T47D (cell line): ENCODE measurements at regions not wholly inside any gene's neighbourhood (a gene's known extent, or its start where the extent isn't known, plus 50 kb on each side); places are given as distances from the start of the nearest gene placed in this dataset.
A peak's percentile ranks its signal among the peaks of the same experiment; 100 is the strongest.
"Not testable (repeated sequence)": the region's sequence is repeated elsewhere in the genome, so short reads cannot be mapped to it uniquely, and the experiment has no call there.

Source experiments
- DNase-seq, 2 experiments: peaks; one replicate each; pipeline versions ENCODE4 v3.0.0 to v3.0.0-alpha.2; 2011 to 2012; ENCODE audit warnings: low read depth in 1 of 2, low spot score in 1 of 2
- JUND ChIP-seq: IDR thresholded peaks from 2 replicates; pipeline ENCODE4 v1.6.1; 2012; ENCODE audit warnings: low read depth
- in situ Hi-C: cut with HindIII; loops from 2 replicates; pipeline ENCODE4 v1.10.0; 2016; ENCODE audit warnings: low sequenced_read_pairs, low pct_unique_long_range_greater_than_20kb

GRCh38 chr1:14160781-14161180 lies 437.7 kb upstream of the KAZN start:
- DNase-seq = no peak
- no peak for TF ChIP-seq JUND
- in situ Hi-C loops = no loop called here

GRCh38 chr1:14163246-14163645 lies 435.2 kb upstream of the KAZN start:
- in situ Hi-C loops = no loop called here
- TF ChIP-seq JUND = no peak
- no peak for DNase-seq

DNA sequence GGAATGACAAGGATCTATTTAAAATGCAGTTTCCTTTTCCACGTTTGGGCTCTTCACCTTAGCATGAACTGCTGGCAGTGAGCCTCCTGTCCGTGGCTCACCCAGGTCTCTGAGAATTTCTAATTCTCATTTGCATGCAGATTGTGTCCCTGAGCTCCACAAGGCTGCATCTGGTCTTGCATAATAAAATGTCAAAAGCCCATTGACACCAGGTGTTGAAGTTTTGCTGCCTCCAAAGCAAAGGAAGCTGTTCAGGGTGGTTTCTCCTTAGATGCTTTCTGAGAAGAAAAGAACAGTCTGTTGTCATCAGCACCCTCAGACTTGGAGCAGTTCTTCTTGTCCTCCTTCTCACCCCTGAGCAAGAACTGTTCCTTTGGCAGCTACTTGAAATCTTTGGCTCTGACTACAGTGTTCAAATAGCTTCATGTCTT lies 433.1 kb upstream of the KAZN start:
- in situ Hi-C loops = no loop called here
- peak in 1 of 2 experiments; percentile 31 for DNase-seq
- TF ChIP-seq JUND = no peak

- no peak for TF ChIP-seq JUND
- peak in 1 of 2 experiments; percentile 42 for DNase-seq
- in situ Hi-C loops = no loop called here
These were observed 430.6 kb upstream of the KAZN start for GRCh38 chr1:14167884-14168283.

DNA sequence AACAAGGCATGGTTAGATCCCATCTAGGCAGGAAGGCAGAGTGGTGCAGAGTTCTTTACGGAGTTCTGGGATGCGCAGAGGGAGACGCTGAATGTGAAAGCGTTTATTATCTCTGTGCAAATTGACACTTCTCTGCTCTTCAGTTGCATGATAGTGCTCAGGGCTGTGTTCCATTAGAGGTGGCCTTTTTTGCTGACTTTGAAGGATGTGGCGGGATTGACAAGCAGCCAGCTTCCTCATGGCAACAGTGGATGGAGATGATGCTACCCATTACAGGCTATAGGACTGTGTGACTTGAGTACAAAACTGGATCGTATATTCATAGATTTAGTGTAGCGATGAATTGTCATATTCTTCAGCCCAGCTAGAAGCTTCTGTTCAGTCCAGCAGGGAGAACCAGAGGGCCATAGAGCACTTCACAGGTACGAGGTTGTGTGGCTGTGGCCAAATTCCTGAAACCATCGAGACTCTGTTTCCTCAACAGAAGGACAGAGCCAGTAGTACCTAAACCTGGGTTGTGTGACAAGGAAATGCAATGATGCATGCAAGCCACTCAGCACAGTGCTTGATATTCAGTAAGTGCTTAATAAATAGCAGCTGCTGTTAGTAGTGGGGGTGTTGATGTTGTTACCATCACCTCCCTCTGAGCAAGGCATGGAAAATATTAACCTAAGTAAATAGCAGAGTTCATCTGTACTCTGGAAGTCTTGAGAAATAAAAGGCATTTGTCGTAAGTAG lies 430.0 kb upstream of the KAZN start:
- no peak for TF ChIP-seq JUND
- in situ Hi-C loops = no loop called here
- DNase-seq = no peak

DNA sequence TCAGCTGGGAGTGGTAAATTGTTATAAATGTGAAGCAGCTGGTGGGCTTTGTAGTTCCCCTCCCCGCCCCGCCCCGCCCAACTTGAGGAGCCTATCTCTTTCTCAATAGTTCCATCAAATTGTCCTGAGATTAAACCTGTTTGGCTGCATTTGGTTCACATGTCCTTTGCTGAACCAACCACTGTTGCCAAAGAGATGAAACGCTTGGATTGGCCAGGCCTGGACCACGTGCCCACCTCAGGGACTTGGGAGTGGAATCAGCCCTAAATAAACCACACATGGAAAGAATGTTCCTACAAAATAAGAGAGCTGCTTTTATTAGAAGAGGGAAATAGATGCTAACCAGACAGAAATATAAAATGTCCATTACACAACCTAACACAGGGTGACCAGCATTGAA lies 424.9 kb upstream of the KAZN start:
- peak in 1 of 2 experiments; percentile 2 for DNase-seq
- TF ChIP-seq JUND = no peak
- in situ Hi-C loops = no loop called here

- DNase-seq, in situ Hi-C loops: not testable (repeated sequence)
These were observed 420.6 kb upstream of the KAZN start for GRCh38 chr1:14177866-14178265.

DNA sequence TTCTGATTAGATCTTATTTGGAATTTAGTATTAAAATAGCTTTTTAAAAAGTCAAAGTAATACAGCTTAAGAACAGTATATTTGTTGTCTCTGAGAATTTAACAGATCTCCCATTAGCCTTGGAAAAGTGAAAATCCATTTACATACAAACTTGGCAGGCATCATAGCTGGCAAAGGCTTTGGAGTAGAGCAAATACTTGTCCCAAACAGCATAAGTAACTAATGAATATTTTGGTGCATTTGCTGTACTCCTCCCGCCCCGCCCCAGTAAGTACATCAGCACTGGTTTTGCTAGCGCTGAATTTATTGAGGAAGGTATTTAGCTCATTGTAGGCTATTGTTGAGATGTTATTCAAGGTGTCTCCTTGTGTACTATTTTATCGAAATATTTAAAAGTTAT lies 417.7 kb upstream of the KAZN start:
- no peak for DNase-seq
- in situ Hi-C loops = no loop called here
- TF ChIP-seq JUND = no peak

- no peak for TF ChIP-seq JUND
- in situ Hi-C loops = no loop called here
- no peak for DNase-seq
These were observed 417.2 kb upstream of the KAZN start for GRCh38 chr1:14181191-14181795.

DNA sequence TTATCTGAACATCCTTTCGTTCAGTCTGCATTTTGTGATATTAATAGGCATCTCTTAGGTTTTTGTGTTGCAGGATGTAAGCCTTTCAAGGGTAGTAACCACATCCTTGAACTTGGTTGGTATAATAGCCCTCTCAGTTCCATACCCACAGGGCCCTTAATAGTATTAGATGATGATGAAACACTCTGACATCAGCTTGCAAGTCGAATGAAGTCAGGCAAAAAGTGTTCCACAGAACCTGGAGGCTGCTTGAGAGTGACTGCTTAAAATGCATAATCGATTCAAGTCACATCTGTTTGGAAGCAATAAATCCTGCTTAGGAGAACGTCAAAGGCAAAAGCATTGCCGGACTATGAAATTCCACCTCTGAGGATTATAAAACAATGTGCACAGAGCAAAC lies 415.6 kb upstream of the KAZN start:
- TF ChIP-seq JUND = no peak
- DNase-seq = no peak
- in situ Hi-C loops = no loop called here

DNA sequence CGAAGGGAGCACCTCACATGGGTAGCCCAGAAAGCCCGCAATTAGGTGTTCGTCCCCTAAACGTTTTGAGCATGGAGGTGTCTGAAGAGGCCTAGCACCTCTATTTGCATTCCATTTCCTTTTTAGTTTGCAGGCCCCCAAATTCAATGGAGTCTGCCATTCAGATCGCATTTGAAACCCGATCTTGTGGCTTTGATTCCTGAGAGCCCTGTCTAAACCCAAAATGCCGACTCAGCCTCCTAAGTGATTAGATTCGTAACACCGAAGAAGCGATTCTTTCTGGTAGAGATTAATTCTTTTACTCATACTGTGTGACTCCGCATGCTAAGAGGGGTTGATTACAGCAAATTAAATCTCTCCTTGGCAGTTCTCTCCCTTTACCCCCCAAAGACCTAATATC lies 415.2 kb upstream of the KAZN start:
- no peak for DNase-seq
- in situ Hi-C loops = no loop called here
- no peak for TF ChIP-seq JUND

DNA sequence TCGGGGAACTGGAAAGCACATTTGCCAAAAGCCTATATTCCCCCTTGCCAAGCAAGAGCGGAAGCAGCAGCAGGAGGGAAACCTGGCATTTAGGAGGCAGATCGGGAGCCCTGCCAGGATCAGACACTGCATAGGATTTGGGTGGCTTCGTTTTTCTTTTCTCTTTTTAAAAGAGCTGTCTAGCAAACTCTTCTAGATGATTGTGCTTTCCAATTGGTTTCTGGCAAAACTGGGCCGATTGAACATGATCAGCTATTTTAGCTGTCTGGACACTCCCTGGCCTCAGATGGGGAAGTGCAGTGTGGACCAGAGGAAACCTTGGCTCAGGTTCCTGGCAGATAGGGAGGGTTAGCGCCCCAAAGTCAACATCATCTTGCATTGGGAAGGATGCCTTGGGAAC lies 414.0 kb upstream of the KAZN start:
- no peak for TF ChIP-seq JUND
- no peak for DNase-seq
- in situ Hi-C loops = no loop called here

- DNase-seq = no peak
- TF ChIP-seq JUND = no peak
- in situ Hi-C loops = no loop called here
These were observed 409.1 kb upstream of the KAZN start for GRCh38 chr1:14189381-14189780.

GRCh38 chr1:14190508-14190907 lies 408.0 kb upstream of the KAZN start:
- no peak for DNase-seq

More at GRCh38 chr1:14190508-14190907, 408.0 kb upstream of the KAZN start:
- in situ Hi-C loops = no loop called here
- no peak for TF ChIP-seq JUND
